K562 (cell line): ENCODE measurements at regions not wholly inside any gene's neighbourhood (a gene's known extent, or its start where the extent isn't known, plus 50 kb on each side); places are given as distances from the start of the nearest gene placed in this dataset.

Source experiments
- CSDE1 ChIP-seq, 2 experiments: fragments of 450-650 bp; IDR thresholded peaks; 2 replicates each; pipeline ENCODE4 v1.6.1; 2016; ENCODE audit warnings: mild to moderate bottlenecking in 1 of 2
- PCBP2 ChIP-seq: fragments of 200-400 bp; formaldehyde crosslinking; IDR thresholded peaks from 2 replicates; pipeline ENCODE4 v1.6.1; 2018; ENCODE audit warnings: low read length, low read depth, mild to moderate bottlenecking, moderate library complexity; ENCODE audit not compliant: poor library complexity, severe bottlenecking
- POLR2A ChIP-seq: fragments of 450-650 bp; conservative IDR thresholded peaks from 2 replicates; pipeline ENCODE4 v1.6.1; 2016
- ZNF24 ChIP-seq: fragments of 450-650 bp; IDR thresholded peaks from 2 replicates; pipeline ENCODE4 v1.6.1; 2016
- TF ChIP-seq, protein P1 (sequence below), 3 experiments: IDR thresholded peaks in 2 of 3; conservative IDR thresholded peaks in 1 of 3; 2 replicates each; pipeline ENCODE4 v1.5.1; 2011 to 2012; ENCODE audit warnings: low read length in 3 of 3, mild to moderate bottlenecking in 3 of 3, control low read depth in 2 of 3, improper control_type of control experiment in 1 of 3, inconsistent platforms in 1 of 3, low read depth in 1 of 3, mixed read lengths in 1 of 3, moderate library complexity in 1 of 3; ENCODE audit not compliant: insufficient read depth in 2 of 3
- TF ChIP-seq, protein P2 (sequence below): sonication (generic); formaldehyde crosslinking; IDR thresholded peaks from 2 replicates; pipeline ENCODE4 v1.4.0; 2020; ENCODE audit warnings: mild to moderate bottlenecking, missing genetic modification reagents

DNA sequence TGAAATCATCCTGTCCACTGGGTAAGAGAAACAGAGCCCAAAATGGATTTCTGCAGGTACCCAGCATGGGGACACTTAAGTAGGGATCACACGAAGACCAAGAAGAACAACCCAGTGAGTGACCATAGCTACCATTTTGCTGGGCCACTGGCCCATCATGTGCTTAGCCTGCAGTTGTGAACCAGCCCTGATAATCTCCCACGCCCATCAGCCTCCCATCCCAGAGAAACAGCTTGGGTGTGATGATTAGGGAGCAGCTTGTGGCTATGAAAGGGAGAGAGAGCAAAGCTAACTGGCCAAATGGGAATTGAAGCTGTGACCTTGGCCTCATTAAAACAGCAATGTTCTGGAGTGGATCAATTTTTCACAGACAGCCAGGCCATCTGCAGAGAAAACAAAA is 138.5 kb downstream of the SLC24A2 start:
- TF ChIP-seq CSDE1 (IDR thresholded peaks at IDR 0.05) (no peak), PCBP2 (no peak), ZNF24 (no peak), POLR2A (no peak)
- TF ChIP-seq, protein P1, sequence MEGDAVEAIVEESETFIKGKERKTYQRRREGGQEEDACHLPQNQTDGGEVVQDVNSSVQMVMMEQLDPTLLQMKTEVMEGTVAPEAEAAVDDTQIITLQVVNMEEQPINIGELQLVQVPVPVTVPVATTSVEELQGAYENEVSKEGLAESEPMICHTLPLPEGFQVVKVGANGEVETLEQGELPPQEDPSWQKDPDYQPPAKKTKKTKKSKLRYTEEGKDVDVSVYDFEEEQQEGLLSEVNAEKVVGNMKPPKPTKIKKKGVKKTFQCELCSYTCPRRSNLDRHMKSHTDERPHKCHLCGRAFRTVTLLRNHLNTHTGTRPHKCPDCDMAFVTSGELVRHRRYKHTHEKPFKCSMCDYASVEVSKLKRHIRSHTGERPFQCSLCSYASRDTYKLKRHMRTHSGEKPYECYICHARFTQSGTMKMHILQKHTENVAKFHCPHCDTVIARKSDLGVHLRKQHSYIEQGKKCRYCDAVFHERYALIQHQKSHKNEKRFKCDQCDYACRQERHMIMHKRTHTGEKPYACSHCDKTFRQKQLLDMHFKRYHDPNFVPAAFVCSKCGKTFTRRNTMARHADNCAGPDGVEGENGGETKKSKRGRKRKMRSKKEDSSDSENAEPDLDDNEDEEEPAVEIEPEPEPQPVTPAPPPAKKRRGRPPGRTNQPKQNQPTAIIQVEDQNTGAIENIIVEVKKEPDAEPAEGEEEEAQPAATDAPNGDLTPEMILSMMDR (IDR thresholded peaks at IDR 0.05 in 2 of 3, conservative IDR thresholded peaks at IDR 0.05 in 1 of 3; ENCODE audit: insufficient read depth in 2 of 3, low read depth in 1 of 3, low read length in 3 of 3): no peak
- TF ChIP-seq, protein P2, sequence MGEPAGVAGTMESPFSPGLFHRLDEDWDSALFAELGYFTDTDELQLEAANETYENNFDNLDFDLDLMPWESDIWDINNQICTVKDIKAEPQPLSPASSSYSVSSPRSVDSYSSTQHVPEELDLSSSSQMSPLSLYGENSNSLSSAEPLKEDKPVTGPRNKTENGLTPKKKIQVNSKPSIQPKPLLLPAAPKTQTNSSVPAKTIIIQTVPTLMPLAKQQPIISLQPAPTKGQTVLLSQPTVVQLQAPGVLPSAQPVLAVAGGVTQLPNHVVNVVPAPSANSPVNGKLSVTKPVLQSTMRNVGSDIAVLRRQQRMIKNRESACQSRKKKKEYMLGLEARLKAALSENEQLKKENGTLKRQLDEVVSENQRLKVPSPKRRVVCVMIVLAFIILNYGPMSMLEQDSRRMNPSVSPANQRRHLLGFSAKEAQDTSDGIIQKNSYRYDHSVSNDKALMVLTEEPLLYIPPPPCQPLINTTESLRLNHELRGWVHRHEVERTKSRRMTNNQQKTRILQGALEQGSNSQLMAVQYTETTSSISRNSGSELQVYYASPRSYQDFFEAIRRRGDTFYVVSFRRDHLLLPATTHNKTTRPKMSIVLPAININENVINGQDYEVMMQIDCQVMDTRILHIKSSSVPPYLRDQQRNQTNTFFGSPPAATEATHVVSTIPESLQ (CRISPR knock-in tag): no peak
